T-helper 1 cell treated with Interleukin-12 subunit alpha and Interleukin-12 subunit beta and Interleukin-4 antibody, amounts not matched to agents 30 ng/mL and 1 ng/mL, for 36 hours (primary cell): ENCODE measurements at regions not wholly inside any gene's neighbourhood (a gene's known extent, or its start where the extent isn't known, plus 50 kb on each side); places are given as distances from the start of the nearest gene placed in this dataset.

Experiments
- intact Hi-C: fragments of 100-400 bp; cut with micrococcal nuclease; formaldehyde crosslinking; loops from one replicate; pipeline ENCODE4 v1.15.1; 2024

GRCh38 chr10:62885684-62886461, 69.7 kb upstream of the EGR2 start:
- intact Hi-C loops = no loop called here

DNA sequence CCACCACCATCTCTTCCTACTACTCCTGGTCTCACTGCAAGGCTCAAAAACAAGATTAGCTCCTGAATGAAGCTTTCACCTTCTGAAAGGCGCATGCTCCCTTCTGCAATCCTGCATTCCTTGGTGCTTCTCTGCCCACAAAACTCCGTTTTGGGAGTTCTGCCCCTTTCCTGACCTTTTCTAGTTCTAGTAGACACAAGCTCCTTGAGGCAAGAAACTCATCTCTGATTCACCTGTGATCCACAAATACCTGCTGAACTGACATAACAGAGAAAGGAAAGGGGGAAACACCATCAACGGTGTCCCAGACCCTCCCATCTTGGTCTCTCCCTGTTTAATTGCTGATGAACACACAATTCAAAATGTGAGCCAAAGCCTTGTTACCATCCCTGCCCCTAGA, 64.0 kb upstream of the EGR2 start:
- intact Hi-C loops = no loop called here

DNA sequence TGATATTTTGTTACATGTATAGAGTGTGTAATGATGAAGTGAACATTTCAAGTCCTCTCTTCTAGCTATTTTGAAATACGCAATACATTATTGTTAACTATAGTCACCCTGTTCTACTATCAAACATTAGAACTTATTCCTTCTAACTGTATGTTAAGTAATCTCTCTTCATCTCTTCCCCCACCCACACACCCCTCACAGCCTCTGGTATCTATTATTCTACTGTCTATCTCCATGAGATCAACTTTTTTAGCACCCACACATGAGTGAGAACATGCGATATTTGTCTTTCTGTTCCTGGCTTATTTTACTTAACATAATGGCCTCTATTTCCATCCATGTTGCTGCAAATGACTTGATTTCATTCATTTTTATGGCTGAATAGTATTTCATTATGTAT, 57.7 kb upstream of the EGR2 start:
- intact Hi-C loops = no loop called here

DNA sequence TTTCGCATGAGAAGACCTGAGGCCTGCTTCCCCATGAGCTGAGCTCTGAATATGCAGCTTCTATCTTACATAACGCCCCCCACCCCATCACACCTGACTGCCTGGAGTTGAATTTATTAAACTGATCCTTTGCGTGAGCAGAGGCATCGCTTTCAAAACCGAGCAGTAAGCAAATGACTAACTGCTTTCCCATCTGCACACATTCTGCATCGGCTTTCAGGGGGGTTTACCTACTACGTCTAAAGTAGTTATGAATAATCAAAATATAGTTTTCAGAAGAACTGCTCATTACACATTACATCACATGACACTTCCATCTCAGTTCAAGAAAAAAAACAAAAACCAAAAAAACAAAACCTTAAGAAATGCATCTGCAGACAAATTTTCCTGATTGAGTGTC, 54.7 kb upstream of the EGR2 start:
- intact Hi-C loops = no loop called here

- intact Hi-C loops = no loop called here
These were observed 53.8 kb upstream of the EGR2 start for GRCh38 chr10:62869958-62870357.

GRCh38 chr10:62866941-62867340, 50.8 kb upstream of the EGR2 start:
- intact Hi-C loops = loop anchor here (2.0 kb wide), 1 partner anchor 14 kb away; no protein-coding TSS in a partner anchor

- intact Hi-C loops = loop anchor here (2.0 kb wide), 1 partner anchor 14 kb away; no protein-coding TSS in a partner anchor
These were observed 50.3 kb upstream of the EGR2 start for GRCh38 chr10:62866451-62866850.
